SK-N-SH treated with all-trans-retinoic acid at 6 μM for 48 hours (cell line): ENCODE measurements at regions not wholly inside any gene's neighbourhood (a gene's known extent, or its start where the extent isn't known, plus 50 kb on each side); places are given as distances from the start of the nearest gene placed in this dataset.

Experiments used
- ATAC-seq: fragments of 200-7000 bp; cut with Tn5 transposase; 3 replicates; pipeline ENCODE4 v1.9.1; 2020; ENCODE audit warnings: mild to moderate bottlenecking, moderate library complexity
- ARNTL ChIP-seq: fragments of 450-650 bp; formaldehyde crosslinking; IDR thresholded peaks from 2 replicates; pipeline ENCODE4 v1.5.0; 2020; ENCODE audit warnings: low read depth, mild to moderate bottlenecking, moderate library complexity, borderline replicate concordance
- BACH2 ChIP-seq: fragments of 250-450 bp; sonication (Bioruptor Pico); IDR thresholded peaks from 2 replicates; pipeline ENCODE4 v1.9.0; 2021; ENCODE audit warnings: mild to moderate bottlenecking, borderline replicate concordance
- CREB5 ChIP-seq: fragments of 250-450 bp; sonication (Bioruptor Pico); IDR thresholded peaks from 2 replicates; pipeline ENCODE4 v1.5.1; 2020; ENCODE audit warnings: low read depth, mild to moderate bottlenecking, moderate library complexity
- CSDC2 ChIP-seq: fragments of 250-450 bp; sonication (Bioruptor Pico); IDR thresholded peaks from 2 replicates; pipeline ENCODE4 v1.5.0; 2020; ENCODE audit warnings: mild to moderate bottlenecking, moderate library complexity
- CSRNP3 ChIP-seq: fragments of 250-450 bp; sonication (Bioruptor Pico); IDR thresholded peaks from 2 replicates; pipeline ENCODE4 v1.5.1; 2021; ENCODE audit warnings: mild to moderate bottlenecking, moderate library complexity
- ESRRG ChIP-seq: fragments of 250-450 bp; sonication (Bioruptor Pico); IDR thresholded peaks from 2 replicates; pipeline ENCODE4 v1.6.1; 2021; ENCODE audit warnings: mild to moderate bottlenecking
- GLIS3 ChIP-seq: fragments of 250-450 bp; sonication (Bioruptor Pico); IDR thresholded peaks from 2 replicates; pipeline ENCODE4 v1.5.0; 2020; ENCODE audit warnings: mild to moderate bottlenecking, moderate library complexity
- ISL1 ChIP-seq: fragments of 250-450 bp; sonication (Bioruptor Pico); IDR thresholded peaks from 2 replicates; pipeline ENCODE4 v2.1.2; 2022; ENCODE audit warnings: mild to moderate bottlenecking, moderate library complexity
- OSR1 ChIP-seq: fragments of 250-450 bp; sonication (Bioruptor Pico); IDR thresholded peaks from 2 replicates; pipeline ENCODE4 v1.8.0; 2022; ENCODE audit warnings: moderate library complexity, mild to moderate bottlenecking, inconsistent platforms
- PATZ1 ChIP-seq: fragments of 250-450 bp; sonication (Bioruptor Pico); IDR thresholded peaks from 2 replicates; pipeline ENCODE4 v1.8.0; 2020; ENCODE audit warnings: mild to moderate bottlenecking, moderate library complexity, borderline replicate concordance
- POU6F1 ChIP-seq: fragments of 250-450 bp; sonication (Bioruptor Pico); IDR thresholded peaks from 2 replicates; pipeline ENCODE4 v1.8.0; 2021; ENCODE audit warnings: low read depth, mild to moderate bottlenecking, moderate library complexity, borderline replicate concordance
- PPARA ChIP-seq: fragments of 250-450 bp; sonication (Bioruptor Pico); IDR thresholded peaks from 2 replicates; pipeline ENCODE4 v1.5.0; 2020; ENCODE audit warnings: mild to moderate bottlenecking, borderline replicate concordance
- RARB ChIP-seq: fragments of 250-450 bp; sonication (Bioruptor Pico); IDR thresholded peaks from 2 replicates; pipeline ENCODE4 v1.8.0; 2021; ENCODE audit warnings: mild to moderate bottlenecking, moderate library complexity
- SNAI2 ChIP-seq: fragments of 250-450 bp; sonication (Bioruptor Pico); IDR thresholded peaks from 2 replicates; pipeline ENCODE4 v1.5.0; 2020; ENCODE audit warnings: mild to moderate bottlenecking, moderate library complexity
- TCF4 ChIP-seq: fragments of 250-450 bp; sonication (Bioruptor Pico); IDR thresholded peaks from 2 replicates; pipeline ENCODE4 v1.8.0; 2021; ENCODE audit warnings: mild to moderate bottlenecking, moderate library complexity, borderline replicate concordance
- TOX ChIP-seq: fragments of 250-450 bp; sonication (Bioruptor Pico); IDR thresholded peaks from 2 replicates; pipeline ENCODE4 v1.8.0; 2021; ENCODE audit warnings: mild to moderate bottlenecking, moderate library complexity, borderline replicate concordance
- TSHZ2 ChIP-seq: fragments of 250-450 bp; sonication (Bioruptor Pico); IDR thresholded peaks from 2 replicates; pipeline ENCODE4 v1.5.0; 2020; ENCODE audit warnings: mild to moderate bottlenecking, moderate library complexity
- ZC3H10 ChIP-seq: fragments of 250-450 bp; sonication (Bioruptor Pico); IDR thresholded peaks from 2 replicates; pipeline ENCODE4 v1.5.1; 2021; ENCODE audit warnings: mild to moderate bottlenecking, moderate library complexity
- ZFP3 ChIP-seq: fragments of 250-450 bp; sonication (Bioruptor Pico); IDR thresholded peaks from 2 replicates; pipeline ENCODE4 v1.5.0; 2020; ENCODE audit warnings: mild to moderate bottlenecking, moderate library complexity
- ZFP30 ChIP-seq: fragments of 450-650 bp; formaldehyde crosslinking; IDR thresholded peaks from 2 replicates; pipeline ENCODE4 v1.5.0; 2022; ENCODE audit warnings: mild to moderate bottlenecking, moderate library complexity
- ZNF565 ChIP-seq: fragments of 450-650 bp; formaldehyde crosslinking; conservative IDR thresholded peaks from 2 replicates; pipeline ENCODE4 v1.5.0; 2020; ENCODE audit warnings: low read depth, mild to moderate bottlenecking, moderate library complexity
- ZNF70 ChIP-seq: fragments of 450-650 bp; formaldehyde crosslinking; IDR thresholded peaks from 2 replicates; pipeline ENCODE4 v1.5.0; 2020; ENCODE audit warnings: mild to moderate bottlenecking, moderate library complexity
- ZNF8 ChIP-seq: fragments of 450-650 bp; formaldehyde crosslinking; IDR thresholded peaks from 2 replicates; pipeline ENCODE4 v1.5.0; 2020; ENCODE audit warnings: mild to moderate bottlenecking, moderate library complexity

- no peak for ATAC-seq
- TF ChIP-seq ARNTL (CRISPR knock-in tag) (no peak), CSRNP3 (CRISPR knock-in tag) (no peak), ZFP30 (no peak), ESRRG (no peak), GLIS3 (CRISPR knock-in tag) (no peak), CREB5 (CRISPR knock-in tag) (no peak), CSDC2 (CRISPR knock-in tag) (no peak), ZC3H10 (CRISPR knock-in tag) (no peak), PPARA (CRISPR knock-in tag) (no peak), ISL1 (no peak), ZNF70 (CRISPR knock-in tag) (no peak), TOX (no peak), ZNF565 (CRISPR knock-in tag) (no peak), OSR1 (CRISPR knock-in tag) (no peak), RARB (CRISPR knock-in tag) (no peak), PATZ1 (no peak), ZNF8 (CRISPR knock-in tag) (no peak), TSHZ2 (CRISPR knock-in tag) (no peak)
Measured at GRCh38 chr13:90308249-90308648, 1039.2 kb upstream of the MIR17HG start.

GRCh38 chr13:90311929-90312328 is 1035.6 kb upstream of the MIR17HG start:
- ATAC-seq = no peak
- TF ChIP-seq ESRRG = no peak
- TF ChIP-seq POU6F1 = no peak
- no peak for TF ChIP-seq RARB (CRISPR knock-in tag)
- TF ChIP-seq ZFP3 = no peak
- TF ChIP-seq ZNF70 (CRISPR knock-in tag) = no peak
- TF ChIP-seq BACH2 = no peak
- TF ChIP-seq ARNTL (CRISPR knock-in tag) = no peak
- TF ChIP-seq SNAI2 (CRISPR knock-in tag) = no peak
- no peak for TF ChIP-seq CSRNP3 (CRISPR knock-in tag)
- TF ChIP-seq OSR1 (CRISPR knock-in tag) = no peak

GRCh38 chr13:90315061-90315460 is 1032.4 kb upstream of the MIR17HG start:
- TF ChIP-seq TSHZ2 (CRISPR knock-in tag) (no peak), GLIS3 (CRISPR knock-in tag) (no peak), CSDC2 (CRISPR knock-in tag) (no peak), BACH2 (no peak), ZFP30 (no peak), ZFP3 (no peak), OSR1 (CRISPR knock-in tag) (no peak), SNAI2 (CRISPR knock-in tag) (no peak), RARB (CRISPR knock-in tag) (no peak), ESRRG (no peak), TCF4 (no peak), ZNF8 (CRISPR knock-in tag) (no peak)
- ATAC-seq = no peak
